ENCODE measurements at regions not wholly inside any gene's neighbourhood (a gene's known extent, or its start where the extent isn't known, plus 50 kb on each side); places are given as distances from the start of the nearest gene placed in this dataset.

DNA sequence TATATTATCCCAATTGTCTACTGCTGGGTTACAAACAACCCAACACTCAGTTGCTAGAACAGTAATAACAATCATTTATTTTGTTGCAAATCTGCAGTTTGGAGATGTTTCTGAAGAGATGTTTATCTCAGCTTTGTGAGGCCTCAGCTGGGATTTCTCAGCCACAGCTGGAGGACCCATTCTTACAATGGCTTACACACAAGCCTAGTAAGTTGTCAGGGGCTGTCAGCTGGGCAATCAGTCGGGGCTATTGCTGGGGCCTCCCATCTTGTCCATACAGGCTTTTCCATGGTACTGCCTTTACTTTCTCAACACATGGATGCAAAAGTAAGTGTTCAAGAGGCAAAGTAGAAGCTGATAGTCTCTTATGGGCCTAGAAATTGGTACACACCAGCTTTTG lies 491.7 kb upstream of the NXPH2 start:
- TF ChIP-seq, protein P1, sequence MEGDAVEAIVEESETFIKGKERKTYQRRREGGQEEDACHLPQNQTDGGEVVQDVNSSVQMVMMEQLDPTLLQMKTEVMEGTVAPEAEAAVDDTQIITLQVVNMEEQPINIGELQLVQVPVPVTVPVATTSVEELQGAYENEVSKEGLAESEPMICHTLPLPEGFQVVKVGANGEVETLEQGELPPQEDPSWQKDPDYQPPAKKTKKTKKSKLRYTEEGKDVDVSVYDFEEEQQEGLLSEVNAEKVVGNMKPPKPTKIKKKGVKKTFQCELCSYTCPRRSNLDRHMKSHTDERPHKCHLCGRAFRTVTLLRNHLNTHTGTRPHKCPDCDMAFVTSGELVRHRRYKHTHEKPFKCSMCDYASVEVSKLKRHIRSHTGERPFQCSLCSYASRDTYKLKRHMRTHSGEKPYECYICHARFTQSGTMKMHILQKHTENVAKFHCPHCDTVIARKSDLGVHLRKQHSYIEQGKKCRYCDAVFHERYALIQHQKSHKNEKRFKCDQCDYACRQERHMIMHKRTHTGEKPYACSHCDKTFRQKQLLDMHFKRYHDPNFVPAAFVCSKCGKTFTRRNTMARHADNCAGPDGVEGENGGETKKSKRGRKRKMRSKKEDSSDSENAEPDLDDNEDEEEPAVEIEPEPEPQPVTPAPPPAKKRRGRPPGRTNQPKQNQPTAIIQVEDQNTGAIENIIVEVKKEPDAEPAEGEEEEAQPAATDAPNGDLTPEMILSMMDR (IDR thresholded peaks at IDR 0.05), result no peak
- TF ChIP-seq POLR2AphosphoS5 (IDR thresholded peaks at IDR 0.05) (no peak), POLR2A (IDR thresholded peaks at IDR 0.05) (no peak)
